Kasumi-1 (cell line): ENCODE measurements at regions not wholly inside any gene's neighbourhood (a gene's known extent, or its start where the extent isn't known, plus 50 kb on each side); places are given as distances from the start of the nearest gene placed in this dataset.
A peak's percentile ranks its signal among the peaks of the same experiment; 100 is the strongest.
"Not testable (repeated sequence)": the region's sequence is repeated elsewhere in the genome, so short reads cannot be mapped to it uniquely, and the experiment has no call there.

Experiments
- DNase-seq, 2 experiments: peaks; one replicate each; lab custom pipeline; 2025; lab: John Stamatoyannopoulos, UW

DNA sequence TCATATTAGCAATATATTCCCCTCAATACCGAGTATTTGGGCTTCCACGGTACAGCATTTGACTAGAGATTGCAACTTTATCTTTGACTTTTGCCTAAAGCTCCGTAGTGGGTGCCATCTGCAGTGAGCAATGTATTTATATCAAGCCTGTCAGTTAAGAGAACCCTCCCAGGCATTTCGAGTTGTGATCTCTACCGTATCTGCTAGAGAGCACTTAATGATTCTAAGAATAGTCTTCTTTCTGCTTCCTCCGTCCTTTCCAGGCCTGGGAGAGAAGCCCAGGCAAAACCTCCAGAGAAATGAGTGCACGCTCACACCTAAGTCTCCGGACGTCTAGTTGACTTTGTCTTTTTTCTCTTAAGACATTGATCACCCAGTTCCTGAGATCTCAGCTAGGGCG lies 210.6 kb downstream of the KLF6 start:
- no peak for DNase-seq

DNA sequence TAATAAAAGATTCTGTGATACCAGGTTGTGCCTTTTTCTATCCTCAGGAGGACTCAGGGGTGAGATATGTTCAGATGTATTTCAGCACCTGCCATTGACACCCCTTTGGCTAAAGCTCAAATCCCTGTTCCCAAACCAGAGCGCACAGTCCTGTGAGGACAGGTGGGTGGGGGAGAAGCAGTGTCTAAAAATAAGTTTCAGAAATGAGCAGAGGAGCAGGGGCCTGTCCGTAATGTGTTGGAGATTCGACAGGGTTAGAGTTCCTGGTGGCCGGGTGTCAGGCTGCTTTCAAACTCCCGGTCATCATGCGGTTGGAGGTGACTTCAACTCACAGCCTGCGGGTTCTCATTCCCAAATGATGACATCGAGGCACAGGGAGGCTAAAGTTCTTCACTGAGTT lies 211.5 kb downstream of the KLF6 start:
- no peak for DNase-seq

DNA sequence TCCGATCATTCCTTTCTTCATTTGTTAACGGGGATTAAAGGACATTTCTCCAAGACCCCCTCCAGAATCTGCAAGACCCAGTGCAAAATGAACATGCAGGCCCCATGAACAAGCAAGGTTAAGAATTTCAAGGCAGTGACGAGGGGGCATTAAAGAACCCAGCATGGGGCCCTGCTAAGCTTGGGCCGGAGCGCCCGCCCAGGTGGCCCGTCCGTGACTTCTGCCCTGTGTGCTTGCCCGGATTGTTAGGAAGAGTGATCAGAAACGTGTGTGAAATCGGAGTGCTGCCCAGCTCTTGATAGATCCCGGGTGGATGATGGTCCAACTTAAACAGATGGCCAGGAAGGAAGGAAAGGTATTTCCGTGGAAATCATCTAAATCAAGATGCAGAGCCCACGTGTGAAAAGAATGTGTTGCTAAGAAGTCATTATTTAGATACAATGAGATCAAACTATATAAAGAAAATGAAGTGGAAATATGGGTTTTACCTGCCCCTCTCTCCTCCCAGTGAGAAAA lies 213.6 kb downstream of the KLF6 start:
- no peak for DNase-seq

DNA sequence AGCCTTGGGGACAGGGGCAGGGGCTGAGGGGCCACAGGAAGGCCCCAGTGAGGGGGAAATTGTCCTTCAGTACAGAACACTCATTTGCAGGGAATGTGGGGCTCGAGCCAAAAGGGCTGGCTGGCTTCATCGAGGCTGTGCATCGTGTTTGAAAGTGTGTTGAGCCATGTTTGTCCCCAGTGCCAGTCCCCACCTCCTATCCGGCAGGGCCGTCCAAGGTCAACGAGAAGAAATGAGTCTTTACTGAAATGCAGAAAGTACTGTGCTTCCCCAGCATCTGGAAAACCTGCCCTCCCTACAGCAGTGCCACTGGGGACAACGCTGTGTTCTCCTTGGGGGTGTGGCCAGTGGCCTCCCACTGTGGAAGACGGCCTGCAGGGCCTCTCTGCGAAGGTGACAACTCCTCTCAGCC lies 214.1 kb downstream of the KLF6 start:
- no peak for DNase-seq

DNA sequence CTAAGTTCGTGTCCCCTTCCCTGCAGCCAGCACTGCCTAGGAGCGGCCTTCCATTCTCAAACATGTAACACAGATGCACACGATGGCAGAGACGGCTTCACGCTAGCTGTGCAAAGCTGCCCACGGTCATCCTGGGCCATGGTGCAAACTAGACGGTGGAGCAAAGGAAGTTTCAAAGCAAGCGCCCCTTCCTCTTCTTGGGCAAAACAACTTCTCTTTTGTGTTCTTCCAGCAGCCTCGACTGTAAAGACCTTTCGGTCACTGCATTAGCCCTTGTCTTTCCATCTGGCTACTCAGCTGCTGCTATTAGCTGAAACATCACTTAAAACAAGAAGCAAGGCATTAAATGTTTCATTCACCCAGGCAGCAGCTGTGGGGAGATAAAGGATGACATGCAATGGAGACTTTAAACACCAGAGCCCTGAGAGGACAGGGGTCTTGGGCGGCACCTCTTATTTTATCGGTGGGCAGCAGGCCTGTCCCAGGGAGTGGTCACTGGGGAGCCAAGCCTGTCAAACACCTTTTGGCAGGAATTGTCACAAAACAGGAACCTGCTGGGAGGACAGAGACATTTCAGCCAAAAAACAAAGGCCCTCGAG lies 214.8 kb downstream of the KLF6 start:
- DNase-seq = peak; percentile 17 to 29

DNA sequence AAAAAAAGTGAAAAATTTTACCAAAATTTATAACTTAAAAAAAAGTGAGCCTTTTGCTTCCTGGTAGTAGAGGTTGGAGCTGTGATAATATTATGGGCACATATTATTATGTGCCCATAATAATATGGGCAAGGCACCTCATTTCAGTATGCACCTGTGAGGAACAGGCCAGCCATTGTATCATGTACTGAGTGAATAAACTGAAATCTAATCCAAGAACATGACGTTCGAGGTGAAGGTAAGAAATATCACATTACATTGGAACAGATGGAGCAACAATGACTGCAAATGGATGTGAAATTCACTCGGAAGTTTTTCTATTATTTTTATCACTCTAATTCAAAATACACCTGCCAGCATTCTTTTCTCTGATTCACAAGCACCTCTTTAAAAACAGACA lies 216.0 kb downstream of the KLF6 start:
- DNase-seq = no peak

DNA sequence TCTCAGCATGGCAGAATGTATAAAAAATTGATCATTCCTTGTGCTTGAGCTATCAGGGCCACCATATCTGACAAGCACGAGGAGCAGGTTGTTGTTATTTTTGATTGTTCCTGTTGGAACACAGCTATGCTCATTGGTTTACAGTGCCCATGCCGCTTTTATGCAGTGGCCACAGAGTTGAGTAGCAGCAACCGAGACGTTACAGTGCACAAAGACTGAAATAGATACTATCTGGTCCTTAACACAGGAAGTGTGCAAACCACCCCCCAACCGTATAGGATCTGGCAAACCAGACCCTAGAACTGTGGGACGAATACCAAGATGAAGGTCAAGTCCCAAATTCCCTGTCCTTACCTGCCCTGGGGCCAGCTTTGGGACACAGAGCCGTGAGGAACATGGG lies 216.6 kb downstream of the KLF6 start:
- peak; percentile 14 to 20 for DNase-seq

DNA sequence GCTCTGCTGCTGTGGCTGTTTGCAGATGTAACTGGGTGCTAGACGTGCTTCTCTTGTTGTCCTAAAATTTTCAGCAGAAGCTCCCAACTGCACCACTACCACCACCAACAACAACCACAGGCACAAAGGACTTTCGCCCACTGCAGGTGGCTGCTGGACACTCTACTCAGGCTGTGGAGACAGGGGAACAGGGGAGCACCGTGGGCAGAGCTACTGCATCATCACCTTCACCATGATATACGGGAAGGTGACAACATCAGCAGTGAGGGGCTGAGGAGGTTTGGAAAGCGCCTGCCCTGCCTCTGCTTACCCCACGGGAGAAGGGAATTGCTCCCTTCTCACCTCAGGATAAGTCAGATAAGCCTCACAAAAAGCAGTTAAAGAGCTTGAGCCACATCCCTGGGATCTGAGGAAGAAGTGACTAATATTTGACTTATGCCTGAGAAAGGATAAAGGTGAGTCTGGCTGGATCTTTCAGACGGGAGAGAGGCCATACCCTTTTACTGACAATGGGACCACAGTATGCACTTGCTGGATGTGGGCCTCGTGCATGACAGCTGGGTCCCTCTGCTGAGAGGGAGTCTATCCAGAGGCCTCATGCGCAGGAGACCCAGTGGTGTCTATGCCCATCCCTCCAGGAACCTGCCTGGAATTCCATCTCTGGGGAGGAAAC lies 217.6 kb downstream of the KLF6 start:
- no peak for DNase-seq

DNA sequence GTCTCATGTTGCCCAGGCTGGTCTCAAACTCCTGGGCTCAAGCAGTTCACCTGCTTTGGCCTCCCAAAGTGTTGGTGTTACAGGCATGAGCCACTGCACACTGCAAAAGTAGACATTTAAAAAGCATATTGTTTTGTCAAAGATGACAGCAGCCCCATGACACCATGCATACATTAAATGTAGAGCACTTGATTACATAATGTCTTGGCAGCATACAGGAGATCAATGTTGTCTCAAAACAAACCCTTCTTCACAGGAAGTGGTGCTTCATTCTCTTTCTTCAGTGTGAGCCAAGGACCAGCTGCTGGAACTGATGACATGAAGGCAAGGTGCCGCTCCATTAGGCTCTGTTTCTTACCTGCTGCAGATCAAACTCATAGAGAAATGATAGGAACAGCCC lies 218.4 kb downstream of the KLF6 start:
- DNase-seq = no peak

DNA sequence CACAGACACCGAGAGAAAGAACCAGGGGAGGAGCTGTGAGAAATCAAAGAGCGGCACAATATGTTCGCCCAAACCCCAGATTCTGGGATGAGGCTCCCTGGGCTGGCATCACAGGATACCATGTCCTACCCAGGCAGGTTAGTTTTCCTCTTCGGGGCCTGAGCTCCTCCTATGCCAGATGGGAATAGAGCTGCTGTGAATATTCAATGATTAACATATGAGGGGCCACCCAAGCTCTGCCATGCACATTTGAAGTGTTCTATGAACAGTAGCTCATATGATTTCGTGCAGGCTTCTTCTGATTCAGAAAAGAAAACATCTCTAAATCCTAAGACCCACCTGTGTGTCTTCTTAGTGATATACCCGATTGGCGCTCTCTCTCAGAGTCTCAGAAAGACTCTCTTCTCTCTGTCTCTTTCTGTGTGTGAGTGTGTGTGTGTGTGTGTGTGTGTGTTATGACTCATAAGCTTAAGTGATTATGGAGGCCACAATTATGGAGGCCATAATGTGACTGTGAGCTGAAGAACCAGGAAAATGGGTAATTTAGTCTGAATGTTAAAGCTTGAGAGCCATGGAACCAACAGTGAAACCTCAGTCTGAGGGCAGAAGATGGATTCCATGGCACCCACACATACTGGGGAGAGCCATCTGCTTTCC lies 220.5 kb downstream of the KLF6 start:
- DNase-seq = no peak

DNA sequence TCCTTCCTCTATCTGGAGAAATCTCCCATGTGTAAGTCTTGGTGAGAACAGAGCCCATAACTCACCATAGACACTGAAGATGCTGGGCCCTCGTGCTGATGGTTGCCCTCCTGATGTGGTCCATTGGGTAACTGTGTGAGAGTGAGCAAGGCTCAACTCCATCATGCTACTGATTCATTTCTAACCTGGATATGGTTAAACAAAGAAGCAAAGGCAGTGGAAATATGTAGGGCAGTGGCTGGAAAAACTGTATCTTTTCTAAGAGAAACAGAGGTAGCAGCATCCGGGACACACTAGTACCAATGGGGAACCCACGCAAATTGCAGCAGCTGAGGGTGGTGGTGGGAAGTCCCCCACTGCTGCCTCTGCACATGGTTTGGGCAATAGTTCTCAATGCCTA lies 221.7 kb downstream of the KLF6 start:
- DNase-seq = no peak

DNA sequence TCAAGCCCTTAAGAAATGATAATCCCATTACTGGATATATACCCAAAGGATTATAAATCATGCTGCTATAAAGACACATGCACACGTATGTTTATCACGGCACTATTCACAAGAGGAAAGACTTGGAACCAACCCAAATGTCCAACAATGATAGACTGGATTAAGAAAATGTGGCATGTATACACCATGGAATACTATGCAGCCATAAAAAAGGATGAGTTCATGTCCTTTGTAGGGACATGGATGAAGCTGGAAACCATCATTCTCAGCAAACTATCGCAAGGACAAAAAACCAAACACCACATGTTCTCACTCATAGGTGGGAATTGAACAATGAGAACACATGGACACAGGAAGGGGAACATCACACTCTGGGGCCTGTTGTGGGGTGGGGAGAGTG lies 224.4 kb downstream of the KLF6 start:
- not testable (repeated sequence) for DNase-seq

DNA sequence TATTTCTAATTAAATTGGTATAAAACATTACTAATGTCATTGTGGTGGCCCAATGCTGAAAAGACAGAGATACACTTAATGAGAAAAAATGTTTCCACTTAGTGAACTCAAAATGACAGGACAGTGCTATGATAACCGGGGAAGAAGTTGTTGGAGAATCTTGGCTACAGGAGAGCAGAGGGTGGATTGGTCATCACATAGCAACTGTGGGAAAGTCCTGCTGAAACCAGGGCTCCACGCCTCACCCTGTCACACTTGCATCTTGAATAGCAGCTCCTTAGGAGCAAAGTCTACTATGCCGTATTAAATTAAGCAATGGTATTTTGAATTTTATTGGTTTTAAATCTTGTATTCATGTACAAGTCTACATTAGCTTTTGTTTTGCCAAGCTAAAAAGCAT lies 225.5 kb downstream of the KLF6 start:
- no peak for DNase-seq

DNA sequence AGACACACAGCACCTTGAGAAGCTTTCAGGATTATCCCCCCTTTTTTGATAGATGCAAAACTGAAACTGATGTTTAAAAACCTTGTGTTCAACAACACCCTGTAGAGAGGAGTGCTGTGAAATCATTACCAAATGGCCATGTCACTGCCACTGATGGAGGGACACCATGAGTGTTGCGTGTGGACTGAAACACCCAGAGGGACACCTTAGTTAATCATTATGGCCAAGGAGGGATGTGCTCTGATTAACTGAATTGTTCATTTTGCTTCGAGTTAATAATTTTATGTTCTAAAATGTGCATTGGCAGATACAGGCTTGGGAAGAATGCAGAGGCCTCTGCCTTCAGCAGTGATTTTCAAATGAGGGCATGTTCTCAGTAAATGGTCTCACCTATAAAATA lies 226.0 kb downstream of the KLF6 start:
- no peak for DNase-seq

DNA sequence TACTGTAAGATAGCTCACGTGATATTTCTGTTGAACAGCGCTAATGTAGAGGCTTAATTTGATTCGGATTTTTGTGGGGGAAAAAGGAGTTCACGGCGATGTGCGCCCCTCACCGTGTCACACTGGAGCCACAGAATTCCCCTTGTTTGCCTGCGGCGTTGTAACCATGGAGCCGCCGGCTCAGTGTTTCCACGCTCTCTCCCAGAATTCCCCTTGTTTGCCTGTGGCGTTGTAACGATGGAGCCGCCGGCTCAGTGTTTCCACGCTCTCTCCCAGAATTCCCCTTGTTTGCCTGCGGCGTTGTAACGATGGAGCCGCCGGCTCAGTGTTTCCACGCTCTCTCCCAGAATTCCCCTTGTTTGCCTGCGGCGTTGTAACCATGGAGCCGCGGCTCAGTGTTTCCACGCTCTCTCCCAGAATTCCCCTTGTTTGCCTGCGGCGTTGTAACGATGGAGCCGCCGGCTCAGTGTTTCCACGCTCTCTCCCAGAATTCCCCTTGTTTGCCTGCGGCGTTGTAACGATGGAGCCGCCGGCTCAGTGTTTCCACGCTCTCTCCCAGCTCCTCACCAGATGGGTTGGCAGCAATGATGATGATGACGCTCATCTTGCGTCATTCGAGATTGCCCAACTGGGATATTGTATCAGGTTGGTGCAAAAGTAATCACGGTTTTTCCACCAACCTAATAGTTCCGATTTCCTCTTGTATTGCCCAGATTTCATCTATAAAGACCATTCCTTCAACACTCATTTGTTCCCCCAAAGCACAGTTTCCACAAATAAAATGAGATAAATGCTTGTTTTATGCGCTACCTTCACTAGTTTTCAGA lies 228.6 kb downstream of the KLF6 start:
- not testable (repeated sequence) for DNase-seq

DNA sequence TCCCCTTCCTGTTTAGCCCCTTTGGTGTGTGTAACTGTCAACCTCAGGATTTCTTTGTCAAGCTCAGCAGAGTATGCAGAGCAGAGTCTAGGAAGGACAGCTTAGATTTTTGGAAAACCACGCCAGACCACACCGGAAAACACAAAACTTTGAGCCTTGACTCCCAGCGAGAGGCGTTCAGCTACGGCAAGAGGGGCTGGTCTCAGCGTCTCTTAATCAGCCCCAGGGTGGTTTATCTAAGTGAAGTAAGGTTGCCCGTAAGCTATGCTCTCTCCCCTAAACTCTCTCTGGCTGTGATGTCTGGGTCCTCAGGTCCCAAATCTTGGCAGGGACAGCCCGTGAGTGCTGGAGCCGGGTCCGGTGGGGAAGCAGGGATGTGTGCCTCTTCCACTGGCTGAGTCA lies 230.9 kb downstream of the KLF6 start:
- DNase-seq = peak; percentile 91 to 94

DNA sequence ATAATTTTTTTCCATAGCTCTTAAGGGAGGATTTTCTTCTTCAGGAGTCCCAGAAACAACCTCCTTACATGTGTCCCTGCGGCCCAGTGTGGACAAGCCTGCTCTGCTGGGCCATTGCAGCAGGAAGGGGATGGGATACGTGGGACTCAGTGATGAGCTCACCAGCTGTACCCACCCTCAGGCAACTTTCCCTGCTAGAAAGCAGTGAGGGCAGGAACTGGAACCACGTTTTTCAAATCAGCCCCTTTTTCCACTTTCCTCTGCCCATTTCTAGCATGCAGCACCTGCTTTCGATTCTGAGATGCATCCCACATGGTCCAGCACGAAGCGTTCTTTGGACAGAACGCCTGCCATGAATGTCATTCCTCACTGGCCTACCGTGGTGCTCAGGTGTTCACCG lies 232.7 kb downstream of the KLF6 start:
- no peak for DNase-seq

DNA sequence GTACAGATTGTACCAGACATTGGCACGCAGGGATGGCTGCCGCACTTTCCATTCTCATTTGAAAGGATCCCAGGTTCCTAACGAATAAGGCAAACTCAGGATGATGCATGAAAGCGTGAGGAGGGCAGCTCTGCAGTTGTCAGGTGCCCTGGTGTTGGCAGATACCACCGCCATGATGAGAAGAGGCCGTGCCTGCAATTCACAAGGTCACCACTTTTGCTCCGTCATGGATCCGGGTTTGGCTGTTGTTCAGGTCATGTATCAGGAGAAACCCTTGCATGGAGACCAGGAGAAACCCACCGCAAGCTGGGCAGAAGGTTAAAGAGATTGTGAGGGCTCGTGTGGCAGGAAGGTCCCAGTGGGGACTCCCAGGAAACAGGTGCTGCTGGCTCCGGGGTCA lies 233.2 kb downstream of the KLF6 start:
- no peak for DNase-seq

DNA sequence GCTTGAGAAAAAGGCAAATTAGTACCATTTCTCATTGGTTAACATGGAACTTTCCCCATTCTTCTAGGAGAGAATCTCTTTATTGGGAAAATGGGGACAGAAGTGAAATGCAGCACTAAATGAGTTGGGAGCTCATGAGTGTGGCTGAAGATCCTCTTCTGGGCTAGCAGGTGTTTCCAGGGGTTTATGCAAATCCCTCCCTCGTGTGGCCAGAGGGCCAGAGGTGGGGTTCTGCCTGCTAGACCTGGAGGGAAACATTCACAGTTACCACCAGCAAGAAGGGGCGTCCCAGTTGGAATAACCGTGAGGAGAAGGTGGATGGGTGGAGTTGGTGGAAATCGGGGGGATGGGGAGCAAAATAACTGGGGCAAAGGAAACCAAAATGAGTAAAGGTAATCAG lies 235.9 kb downstream of the KLF6 start:
- DNase-seq = no peak

DNA sequence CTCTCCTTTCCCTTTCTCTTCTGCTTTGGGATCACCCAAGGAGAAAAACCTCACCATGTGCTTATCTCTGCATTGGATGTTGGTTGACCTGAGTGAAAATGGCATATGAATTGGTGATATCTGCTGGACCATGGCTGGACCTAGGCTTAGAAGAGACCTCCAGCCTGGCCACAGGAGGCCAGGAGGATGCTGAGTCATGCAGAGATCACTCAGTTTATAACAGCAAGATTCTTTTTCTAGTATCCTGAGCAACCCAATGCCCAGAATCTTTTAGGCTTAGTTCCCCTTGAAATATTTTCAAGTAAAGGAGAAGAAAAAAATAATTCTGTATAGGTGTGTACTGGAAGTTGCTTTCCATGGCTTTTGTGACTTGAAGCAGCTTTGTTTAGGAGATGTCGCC lies 236.3 kb downstream of the KLF6 start:
- DNase-seq = no peak

DNA sequence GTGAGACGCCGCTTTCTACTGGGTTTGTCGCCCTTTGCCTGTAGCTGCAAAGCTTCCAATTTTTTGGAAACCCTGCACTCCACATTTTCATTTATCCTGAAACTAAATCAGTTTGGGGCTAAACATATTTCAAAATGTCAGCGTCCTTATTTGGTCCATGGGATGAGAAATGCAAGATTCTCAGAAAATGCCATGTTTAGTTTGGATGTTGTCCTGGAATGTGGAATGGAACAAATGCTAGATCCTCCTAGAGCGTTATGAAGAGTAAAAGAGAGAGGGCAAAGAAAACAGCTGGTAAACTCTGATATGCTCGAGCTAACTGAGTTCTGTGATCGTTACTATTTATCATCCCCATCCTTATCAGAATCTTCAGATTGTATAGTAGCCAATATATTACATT lies 236.9 kb downstream of the KLF6 start:
- no peak for DNase-seq

DNA sequence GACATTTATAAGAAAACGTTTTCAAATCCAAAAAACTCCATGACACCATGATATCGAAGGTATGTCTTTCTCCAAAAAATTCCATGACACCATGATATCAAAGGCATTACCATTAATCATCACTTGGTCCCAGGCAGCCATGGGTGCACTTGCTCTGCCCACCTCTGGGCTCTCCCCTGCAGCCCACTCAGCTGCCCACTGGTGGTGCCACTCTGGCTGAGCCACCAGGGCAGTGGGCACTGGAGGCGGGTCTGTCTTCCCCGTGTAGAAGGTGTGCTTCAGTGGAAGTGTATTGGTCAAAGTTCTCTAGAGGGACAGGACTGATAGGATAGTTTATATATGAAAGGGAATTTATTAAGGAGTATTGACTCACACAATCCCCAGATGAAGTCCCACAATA lies 240.4 kb downstream of the KLF6 start:
- DNase-seq = no peak

DNA sequence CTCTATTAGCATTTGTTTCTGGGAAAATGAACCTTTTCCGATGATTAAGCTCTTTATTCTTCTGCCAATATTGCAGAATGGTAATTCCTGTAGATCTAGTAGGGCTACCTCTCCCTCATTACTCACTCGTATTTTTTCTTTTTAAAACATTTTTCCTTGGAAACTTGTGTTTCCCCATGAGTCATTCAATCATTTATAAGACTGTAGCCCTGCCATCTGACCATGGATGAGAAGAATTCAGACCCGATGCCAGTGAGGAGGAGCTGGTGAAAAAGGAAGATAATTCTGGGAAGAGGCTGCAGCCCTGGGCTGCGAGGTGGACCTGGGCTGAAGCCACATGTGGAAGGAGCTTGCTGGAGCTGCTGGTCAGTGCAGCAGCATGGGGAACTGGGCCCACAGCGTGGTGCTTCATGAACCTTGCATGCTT lies 242.8 kb downstream of the KLF6 start:
- DNase-seq = no peak
